C4-2B (cell line): ENCODE measurements at regions not wholly inside any gene's neighbourhood (a gene's known extent, or its start where the extent isn't known, plus 50 kb on each side); places are given as distances from the start of the nearest gene placed in this dataset.

Source experiments
- CTCF ChIP-seq: fragments of 450-650 bp; conservative IDR thresholded peaks from 2 replicates; pipeline ENCODE4 v1.5.1; 2017; ENCODE audit warnings: mild to moderate bottlenecking
- ZFX ChIP-seq: fragments of 450-650 bp; IDR thresholded peaks from 2 replicates; pipeline ENCODE4 v1.6.1; 2017

- no peak for TF ChIP-seq CTCF
- TF ChIP-seq ZFX = no peak
Measured at GRCh38 chr4:125447551-125448290, 133.0 kb downstream of the FAT4 start.
